ENCODE measurements at regions not wholly inside any gene's neighbourhood (a gene's known extent, or its start where the extent isn't known, plus 50 kb on each side); places are given as distances from the start of the nearest gene placed in this dataset.
"Not testable (repeated sequence)": the region's sequence is repeated elsewhere in the genome, so short reads cannot be mapped to it uniquely, and the experiment has no call there.

DNA sequence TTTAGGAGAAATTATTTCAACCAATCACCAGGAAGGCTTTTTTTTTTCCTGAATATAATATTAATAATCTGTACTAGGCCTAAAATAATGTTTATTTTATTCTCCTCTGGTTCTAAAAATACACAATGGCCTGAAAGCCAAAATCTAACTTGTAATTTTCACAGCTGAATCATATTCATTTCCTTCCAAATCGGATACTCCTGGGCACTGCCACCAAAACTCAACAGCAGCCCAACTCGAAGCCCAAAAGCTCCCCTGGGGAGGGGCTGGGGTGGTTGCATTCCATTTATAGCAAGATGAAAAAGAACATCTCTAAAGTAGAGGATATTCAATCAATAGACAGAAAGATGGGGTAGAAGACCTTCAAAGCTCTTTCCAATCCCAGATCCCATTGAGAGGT is 100.5 kb upstream of the SETBP1 start:
- Mint-ChIP-seq H3K4me1 (ENCODE audit: low read depth) (no peaks in the 10 kb centered on the region), H3K27me3 (ENCODE audit: low read depth) (no peaks in the 10 kb centered on the region), H3K36me3 (ENCODE audit: low read depth) (no peaks in the 10 kb centered on the region), H3K9me3 (no peaks in the 10 kb centered on the region), H3K27ac (no peak overlapping the region), H3K4me3 (no peak overlapping the region)
- no peak for DNase-seq
- intact Hi-C loops (cut with micrococcal nuclease), result no loop called here
- CTCF ChIA-PET, result no interaction called here

DNA sequence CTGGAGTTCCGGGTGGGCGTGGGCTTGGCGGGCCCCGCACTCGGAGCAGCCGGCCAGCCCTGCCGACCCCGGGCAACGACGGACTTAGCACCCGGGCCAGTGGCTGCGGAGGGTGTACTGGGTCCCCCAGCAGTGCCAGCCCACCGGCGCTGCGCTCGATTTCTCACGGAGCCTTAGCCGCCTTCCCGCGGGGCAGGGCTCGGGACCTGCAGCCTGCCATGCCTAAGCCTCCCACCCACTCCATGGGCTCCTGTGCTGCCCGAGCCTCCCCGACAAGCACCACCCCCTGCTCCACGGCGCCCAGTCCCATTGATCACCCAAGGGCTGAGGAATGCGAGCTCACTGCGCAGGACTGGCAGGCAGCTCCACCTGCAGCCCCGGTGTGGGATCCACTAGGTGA is 99.9 kb upstream of the SETBP1 start:
- H3K4me3 Mint-ChIP-seq; H3K4me1 Mint-ChIP-seq (ENCODE audit: low read depth); H3K36me3 Mint-ChIP-seq (ENCODE audit: low read depth); intact Hi-C loops (cut with micrococcal nuclease); H3K27ac Mint-ChIP-seq; H3K27me3 Mint-ChIP-seq (ENCODE audit: low read depth); DNase-seq; H3K9me3 Mint-ChIP-seq; CTCF ChIA-PET: not testable (repeated sequence)

DNA sequence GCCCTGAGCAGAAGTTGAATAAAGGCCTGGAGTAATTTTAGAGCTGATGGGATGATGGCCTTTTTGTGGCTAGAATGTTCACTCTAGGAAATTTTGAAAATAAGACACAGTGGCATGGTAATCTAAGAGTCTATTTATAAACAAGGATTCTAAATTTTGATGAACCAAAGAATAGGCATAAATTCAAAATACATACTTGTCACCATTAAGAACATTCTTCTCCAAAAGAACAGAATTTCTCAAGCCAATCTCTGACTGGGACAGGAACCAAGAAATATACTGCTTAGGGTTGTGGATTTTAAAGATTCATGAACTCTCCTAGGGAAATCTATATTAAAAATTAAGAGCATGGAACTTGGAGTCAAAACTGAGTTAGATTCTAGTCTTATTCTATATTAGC is 98.2 kb upstream of the SETBP1 start:
- Mint-ChIP-seq H3K36me3 (ENCODE audit: low read depth) (no peaks in the 10 kb centered on the region), H3K27me3 (ENCODE audit: low read depth) (no peaks in the 10 kb centered on the region), H3K4me3 (no peak overlapping the region), H3K27ac (no peak overlapping the region), H3K4me1 (ENCODE audit: low read depth) (no peaks in the 10 kb centered on the region), H3K9me3 (no peaks in the 10 kb centered on the region)
- no peak for DNase-seq
- intact Hi-C loops (cut with micrococcal nuclease), result no loop called here
- CTCF ChIA-PET, result no interaction called here

DNA sequence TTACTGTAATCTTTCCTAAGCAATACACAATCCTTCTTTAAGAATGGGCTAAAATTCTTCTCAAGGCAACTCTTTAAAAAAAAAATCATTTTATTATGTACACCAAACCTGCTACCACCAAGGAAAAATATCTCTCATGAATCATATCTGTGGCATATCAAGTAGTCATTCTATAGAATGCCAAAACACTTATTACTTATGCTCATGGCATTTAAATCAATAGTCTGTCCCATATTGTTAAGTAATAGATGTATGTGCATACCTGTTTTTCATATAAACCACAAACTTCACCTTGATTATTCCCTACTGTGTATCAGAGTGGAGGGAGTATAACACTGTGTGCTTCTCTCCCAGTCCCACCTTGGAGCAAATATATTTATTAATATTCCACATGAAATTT is 95.8 kb upstream of the SETBP1 start:
- Mint-ChIP-seq H3K4me3 (no peak overlapping the region), H3K36me3 (ENCODE audit: low read depth) (no peaks in the 10 kb centered on the region), H3K27ac (no peak overlapping the region), H3K4me1 (ENCODE audit: low read depth) (no peaks in the 10 kb centered on the region), H3K9me3 (no peaks in the 10 kb centered on the region), H3K27me3 (ENCODE audit: low read depth) (no peaks in the 10 kb centered on the region)
- CTCF ChIA-PET, result no interaction called here
- no peak for DNase-seq
- intact Hi-C loops (cut with micrococcal nuclease), result no loop called here

DNA sequence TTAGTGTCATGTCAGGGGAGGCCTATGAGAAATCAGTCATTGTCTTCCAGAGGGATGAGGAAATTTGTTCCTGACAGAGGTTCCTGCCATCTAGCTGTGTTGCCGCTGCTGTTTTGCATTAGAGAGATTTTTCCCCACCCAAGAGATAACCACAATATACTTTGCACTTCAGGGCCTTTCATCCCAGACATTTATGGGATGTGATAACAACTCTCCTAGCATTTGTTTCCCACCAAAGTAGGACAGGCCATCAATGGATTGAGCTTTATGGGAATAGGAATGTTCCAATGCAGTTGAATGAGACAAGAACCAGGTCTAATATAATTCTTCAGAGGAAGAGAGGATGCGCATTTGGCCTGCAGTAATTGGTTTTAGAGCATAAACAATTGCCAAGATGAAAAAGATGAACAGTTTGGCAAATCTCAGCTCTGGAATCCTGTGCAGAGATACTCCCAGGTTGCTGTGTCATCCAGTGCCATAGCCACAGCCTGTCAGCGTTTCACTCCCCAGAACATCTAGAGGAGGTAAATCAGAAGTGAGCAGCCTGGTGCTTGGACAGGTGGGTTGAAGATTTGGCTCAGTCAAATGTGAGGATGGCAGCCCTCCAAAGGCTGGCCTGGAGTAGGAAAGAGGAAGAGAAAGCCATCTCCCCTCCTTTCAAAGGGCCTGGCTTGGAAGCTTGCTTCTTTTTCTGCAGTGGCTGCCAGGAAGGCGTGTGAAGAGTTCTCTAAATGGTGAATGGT is 93.7 kb upstream of the SETBP1 start:
- Mint-ChIP-seq H3K4me3 (no peak overlapping the region), H3K27me3 (ENCODE audit: low read depth) (no peaks in the 10 kb centered on the region), H3K36me3 (ENCODE audit: low read depth) (no peaks in the 10 kb centered on the region), H3K27ac (no peak overlapping the region), H3K9me3 (no peaks in the 10 kb centered on the region), H3K4me1 (ENCODE audit: low read depth) (no peaks in the 10 kb centered on the region)
- intact Hi-C loops (cut with micrococcal nuclease), result no loop called here
- DNase-seq, result no peak
- CTCF ChIA-PET, result no interaction called here

DNA sequence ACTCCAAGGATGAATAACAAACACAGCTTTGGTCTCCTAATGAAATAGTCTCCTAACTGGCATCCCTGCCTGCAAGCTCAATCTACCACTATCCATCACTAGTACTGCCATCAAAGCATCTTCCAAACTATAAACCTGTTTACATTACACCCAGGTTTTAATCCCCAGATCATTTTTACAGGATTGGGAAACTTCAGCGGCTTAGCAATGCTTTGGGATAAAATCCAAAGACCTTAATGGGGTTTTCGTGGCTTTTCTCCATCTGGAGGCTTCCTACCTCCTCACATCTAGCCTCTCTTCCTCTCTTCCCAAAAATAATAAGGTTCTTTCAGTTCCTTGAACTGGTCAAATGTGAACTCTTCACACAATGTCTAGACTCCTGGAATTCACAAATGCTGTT is 92.2 kb upstream of the SETBP1 start:
- Mint-ChIP-seq H3K27ac (no peak overlapping the region), H3K36me3 (ENCODE audit: low read depth) (no peaks in the 10 kb centered on the region), H3K27me3 (ENCODE audit: low read depth) (no peaks in the 10 kb centered on the region), H3K4me1 (ENCODE audit: low read depth) (no peaks in the 10 kb centered on the region), H3K4me3 (no peak overlapping the region), H3K9me3 (no peaks in the 10 kb centered on the region)
- CTCF ChIA-PET, result no interaction called here
- DNase-seq, result no peak
- intact Hi-C loops (cut with micrococcal nuclease), result no loop called here

DNA sequence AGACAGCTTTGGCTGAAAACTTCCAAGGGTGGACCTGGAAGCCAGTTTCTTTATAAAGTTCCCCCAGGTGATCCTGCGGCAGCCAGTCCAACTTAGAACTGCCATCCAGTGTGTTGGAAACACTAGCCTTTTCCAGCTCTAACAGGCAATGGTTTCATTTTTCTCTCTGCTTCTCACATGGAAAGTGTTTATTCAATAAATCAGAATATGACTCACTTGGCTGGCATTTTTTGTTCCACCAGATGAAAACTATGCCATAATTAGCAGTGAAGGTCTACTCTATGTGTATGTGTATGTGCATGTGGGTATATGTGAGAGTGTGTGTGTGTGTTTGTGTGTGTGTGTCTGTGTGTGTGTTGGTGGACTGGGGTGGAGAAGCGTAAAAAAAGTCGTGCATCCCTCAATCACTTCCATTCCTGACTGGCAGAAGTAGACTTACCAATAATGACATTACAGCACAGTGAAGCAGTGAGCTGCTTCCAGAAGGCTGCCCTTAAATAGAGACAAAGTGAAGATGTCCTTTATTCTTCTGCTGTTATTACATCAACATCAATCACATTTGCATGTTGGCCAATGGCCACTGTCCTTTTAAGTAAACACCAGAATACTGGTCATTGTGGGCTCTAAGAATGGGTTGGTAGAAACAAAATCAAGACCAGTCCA is 90.9 kb upstream of the SETBP1 start:
- CTCF ChIA-PET, result no interaction called here
- intact Hi-C loops (cut with micrococcal nuclease), result no loop called here
- H3K36me3 Mint-ChIP-seq (ENCODE audit: low read depth), result no peaks in the 10 kb centered on the region

DNA sequence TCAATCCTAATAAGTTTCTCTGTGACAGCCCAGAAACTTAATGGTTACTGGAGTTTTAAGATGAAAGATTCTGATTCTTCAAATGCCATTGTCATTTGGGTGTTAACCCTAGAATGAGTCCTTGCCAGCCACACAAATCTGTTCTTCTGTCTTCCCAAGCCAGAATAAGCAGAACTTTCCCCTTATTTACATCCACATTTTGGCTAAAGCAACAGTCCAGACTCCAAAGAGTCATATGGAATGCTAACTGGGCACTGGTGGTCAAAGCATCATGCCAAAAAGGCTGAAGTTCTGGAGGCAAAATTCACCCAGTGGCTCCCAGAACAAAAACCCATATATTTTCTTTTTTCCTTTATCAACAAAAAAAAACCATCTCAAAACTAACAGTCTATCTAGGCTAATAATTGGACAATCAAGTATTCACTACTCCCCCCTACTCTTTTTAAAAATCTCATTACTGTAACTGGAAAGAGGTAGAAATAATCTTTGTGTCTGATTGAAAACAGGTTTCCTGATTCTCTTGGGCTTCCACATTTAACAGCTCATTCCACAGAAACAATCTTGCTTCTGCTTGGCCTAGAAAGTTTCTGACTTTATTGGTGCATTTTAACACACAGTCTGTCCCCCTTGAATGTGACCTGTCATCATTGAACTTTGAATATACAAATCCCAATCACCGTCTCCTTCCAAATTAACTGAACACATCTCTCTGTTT is 89.6 kb upstream of the SETBP1 start:
- no peak for DNase-seq
- Mint-ChIP-seq H3K9me3 (no peaks in the 10 kb centered on the region), H3K27ac (no peak overlapping the region), H3K4me3 (no peak overlapping the region), H3K4me1 (ENCODE audit: low read depth) (no peaks in the 10 kb centered on the region), H3K27me3 (ENCODE audit: low read depth) (no peaks in the 10 kb centered on the region), H3K36me3 (ENCODE audit: low read depth) (no peaks in the 10 kb centered on the region)
- CTCF ChIA-PET, result no interaction called here
- intact Hi-C loops (cut with micrococcal nuclease), result no loop called here

More for the DNA sequence above, 90.9 kb upstream of the SETBP1 start:
- no peak for DNase-seq
- no peaks in the 10 kb centered on the region for H3K27me3 Mint-ChIP-seq (ENCODE audit: low read depth)
- no peaks in the 10 kb centered on the region for H3K9me3 Mint-ChIP-seq
- no peaks in the 10 kb centered on the region for H3K4me1 Mint-ChIP-seq (ENCODE audit: low read depth)
- H3K27ac Mint-ChIP-seq, result no peak overlapping the region
- H3K4me3 Mint-ChIP-seq, result no peak overlapping the region

DNA sequence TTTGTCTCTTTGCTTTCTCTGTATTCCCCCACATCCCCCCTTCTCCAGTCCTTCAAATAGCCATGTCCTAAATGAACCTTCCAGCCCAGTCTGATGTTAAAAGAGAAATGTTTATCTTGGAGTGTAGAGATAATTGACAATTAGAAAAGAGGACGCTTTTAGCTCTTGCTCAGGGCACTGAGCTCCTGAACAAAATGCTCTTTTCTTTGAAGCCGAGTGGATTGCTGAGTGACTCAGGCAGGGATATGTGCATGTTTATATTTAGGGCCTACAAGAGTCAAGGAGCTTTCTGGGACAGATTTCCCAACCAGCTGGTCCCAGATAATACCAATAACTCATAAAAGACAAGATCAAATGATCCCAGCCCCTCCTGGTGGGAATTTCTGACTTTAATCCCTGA is 88.0 kb upstream of the SETBP1 start:
- H3K4me3 Mint-ChIP-seq, result no peak overlapping the region
- no peaks in the 10 kb centered on the region for H3K36me3 Mint-ChIP-seq (ENCODE audit: low read depth)
- no peaks in the 10 kb centered on the region for H3K4me1 Mint-ChIP-seq (ENCODE audit: low read depth)
- CTCF ChIA-PET, result no interaction called here
- intact Hi-C loops (cut with micrococcal nuclease), result no loop called here
- no peak for DNase-seq
- no peaks in the 10 kb centered on the region for H3K27me3 Mint-ChIP-seq (ENCODE audit: low read depth)
- no peak overlapping the region for H3K27ac Mint-ChIP-seq
- H3K9me3 Mint-ChIP-seq, result no peaks in the 10 kb centered on the region

DNA sequence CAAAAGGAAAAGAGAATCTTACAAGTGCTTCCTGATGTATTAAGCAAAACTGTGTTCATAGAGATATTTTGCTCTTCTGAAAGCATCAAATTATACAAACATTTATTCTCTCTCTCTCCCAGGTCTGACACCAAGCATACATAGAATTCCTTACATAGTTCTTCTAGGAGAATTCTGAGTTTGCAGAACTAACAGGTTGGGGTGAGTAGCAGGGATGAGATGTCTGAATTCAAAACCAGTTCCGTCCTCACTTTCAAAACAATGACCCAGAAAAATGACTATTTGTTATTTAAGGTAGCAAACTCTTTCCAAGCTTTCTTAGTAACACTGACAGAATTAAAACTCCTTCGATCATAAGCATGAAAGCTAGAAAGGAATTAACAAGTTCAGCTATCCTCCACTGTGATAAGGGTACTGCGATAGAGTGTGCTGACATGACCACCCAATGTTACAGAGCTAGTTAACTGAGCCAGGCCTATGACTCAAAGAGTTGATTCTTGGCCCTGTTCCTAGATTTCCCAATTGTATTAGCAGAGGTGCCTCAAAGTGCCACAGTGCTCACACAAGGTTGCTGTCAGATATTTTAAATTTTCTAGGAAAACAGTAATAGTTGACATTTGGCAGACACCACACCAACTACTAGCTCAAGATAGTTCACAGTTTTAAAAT is 85.8 kb upstream of the SETBP1 start:
- Mint-ChIP-seq H3K36me3 (ENCODE audit: low read depth) (no peaks in the 10 kb centered on the region), H3K27ac (no peak overlapping the region), H3K27me3 (ENCODE audit: low read depth) (no peaks in the 10 kb centered on the region), H3K4me3 (no peak overlapping the region), H3K9me3 (no peaks in the 10 kb centered on the region), H3K4me1 (ENCODE audit: low read depth) (no peaks in the 10 kb centered on the region)
- intact Hi-C loops (cut with micrococcal nuclease), result no loop called here
- CTCF ChIA-PET, result interaction anchor here (0.7 kb wide), 1 partner anchor 17 kb away, joined by 3 read pairs; no protein-coding TSS in a partner anchor
- DNase-seq, result no peak

DNA sequence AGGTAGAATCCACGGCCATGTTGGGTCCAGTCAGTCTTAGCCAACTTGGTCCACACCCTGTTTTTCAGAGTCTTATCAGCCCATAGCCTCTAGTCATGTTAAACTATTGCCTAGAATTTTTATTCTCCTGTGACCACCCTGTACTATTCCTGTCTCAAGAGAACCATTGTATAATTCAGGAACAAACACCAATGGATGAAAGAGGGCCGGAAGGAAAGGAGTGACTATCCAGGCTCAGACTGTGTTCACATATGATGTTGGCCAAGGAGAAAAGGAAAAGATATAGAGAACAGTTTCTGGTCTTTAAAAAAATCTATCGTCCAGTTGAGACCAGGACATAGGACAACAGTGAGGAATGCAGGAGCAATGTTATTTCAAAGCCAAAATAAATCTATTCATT is 82.9 kb upstream of the SETBP1 start:
- CTCF ChIA-PET, result interaction anchor here (0.7 kb wide), 1 partner anchor 77 kb away, joined by 3 read pairs; no protein-coding TSS in a partner anchor
- no peaks in the 10 kb centered on the region for H3K27me3 Mint-ChIP-seq (ENCODE audit: low read depth)
- intact Hi-C loops (cut with micrococcal nuclease), result no loop called here
- H3K4me1 Mint-ChIP-seq (ENCODE audit: low read depth), result no peaks in the 10 kb centered on the region
- H3K9me3 Mint-ChIP-seq, result no peaks in the 10 kb centered on the region
- H3K27ac Mint-ChIP-seq, result no peak overlapping the region
- no peaks in the 10 kb centered on the region for H3K36me3 Mint-ChIP-seq (ENCODE audit: low read depth)
- DNase-seq, result no peak
- no peak overlapping the region for H3K4me3 Mint-ChIP-seq

DNA sequence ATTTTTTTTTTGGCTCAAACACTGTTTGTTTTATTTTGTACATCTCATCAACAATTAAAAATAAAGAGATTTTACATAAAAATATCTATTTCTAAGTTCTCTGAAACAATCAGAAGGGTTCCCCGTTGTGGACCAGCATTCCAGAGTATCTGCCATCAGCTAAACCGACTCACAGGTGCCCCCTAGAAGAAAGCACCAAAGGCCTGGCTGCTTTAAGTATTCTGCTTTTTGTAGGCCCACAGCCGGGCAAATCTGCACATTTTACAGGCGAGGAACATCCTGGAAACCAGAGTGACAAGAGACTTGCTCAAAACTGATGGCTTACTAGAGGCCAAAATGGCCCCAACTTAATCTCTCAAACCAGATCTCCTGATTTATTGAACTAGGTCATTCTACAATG is 82.2 kb upstream of the SETBP1 start:
- no peaks in the 10 kb centered on the region for H3K36me3 Mint-ChIP-seq (ENCODE audit: low read depth)
- CTCF ChIA-PET, result interaction anchor here (0.6 to 0.7 kb wide), 2 partner anchors 19 to 78 kb away, joined by 3 read pairs; no protein-coding TSS in a partner anchor
- H3K4me3 Mint-ChIP-seq, result no peak overlapping the region
- H3K27ac Mint-ChIP-seq, result no peak overlapping the region
- no peak for DNase-seq
- no peaks in the 10 kb centered on the region for H3K4me1 Mint-ChIP-seq (ENCODE audit: low read depth)
- intact Hi-C loops (cut with micrococcal nuclease), result no loop called here
- H3K9me3 Mint-ChIP-seq, result no peaks in the 10 kb centered on the region
- no peaks in the 10 kb centered on the region for H3K27me3 Mint-ChIP-seq (ENCODE audit: low read depth)
